Upper lobe of left lung (tissue), 4 donors: ENCODE measurements at regions not wholly inside any gene's neighbourhood (a gene's known extent, or its start where the extent isn't known, plus 50 kb on each side); places are given as distances from the start of the nearest gene placed in this dataset.
"Not testable (repeated sequence)": the region's sequence is repeated elsewhere in the genome, so short reads cannot be mapped to it uniquely, and the experiment has no call there.

Source experiments
- POLR2A ChIP-seq, 4 donors: fragments of 450-650 bp; IDR thresholded peaks; one replicate each; pipeline ENCODE4 v1.5.1; 2016 to 2017; ENCODE audit warnings: antibody characterized with exemption in 4 of 4, mild to moderate bottlenecking in 2 of 4
- TF ChIP-seq, protein P1 (sequence below), 6 experiments: fragments of 450-650 bp in 4 of 6; fragments of 200-600 bp in 2 of 6; sonication (generic) in 2 of 6; IDR thresholded peaks; one replicate each; pipeline ENCODE4 v1.5.1; 2016 to 2019; ENCODE audit warnings: antibody characterized with exemption in 6 of 6

DNA sequence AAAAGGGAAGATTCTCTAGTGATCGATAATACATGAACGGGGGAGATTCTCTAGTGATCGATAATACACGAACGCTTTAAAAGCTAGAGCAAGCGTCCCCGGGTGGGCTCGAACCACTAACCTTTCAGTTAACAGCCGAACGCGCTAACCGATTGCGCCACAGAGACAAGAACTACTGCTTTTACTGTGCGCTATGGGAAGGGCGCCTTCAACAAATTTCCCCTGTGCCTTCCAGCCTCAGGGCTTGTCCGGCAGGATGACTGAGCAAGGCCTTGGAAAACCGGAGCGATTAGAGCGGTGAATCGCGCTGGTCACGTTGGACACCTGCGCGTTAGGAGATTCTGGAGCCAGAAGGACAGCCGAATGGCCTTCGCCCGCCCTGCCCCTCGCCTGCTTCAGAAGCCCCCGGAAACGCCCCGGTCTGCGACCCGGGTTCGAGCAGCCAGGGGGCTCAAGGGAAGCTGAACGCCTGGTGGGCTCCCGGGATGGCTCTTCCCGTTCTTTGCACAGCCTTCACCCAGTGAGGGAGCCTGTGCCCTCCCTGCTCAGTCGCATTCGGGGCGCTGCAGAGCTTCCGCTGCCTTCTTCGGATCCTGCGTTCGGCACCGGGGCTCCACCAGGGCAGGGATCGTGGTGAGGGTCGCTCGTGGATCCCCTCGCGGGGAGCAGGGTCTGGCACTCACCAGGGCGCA lies 103.5 kb downstream of the NBPF11 start:
- not testable (repeated sequence) for TF ChIP-seq POLR2A (IDR thresholded peaks at IDR 0.05)
- TF ChIP-seq, protein P1, sequence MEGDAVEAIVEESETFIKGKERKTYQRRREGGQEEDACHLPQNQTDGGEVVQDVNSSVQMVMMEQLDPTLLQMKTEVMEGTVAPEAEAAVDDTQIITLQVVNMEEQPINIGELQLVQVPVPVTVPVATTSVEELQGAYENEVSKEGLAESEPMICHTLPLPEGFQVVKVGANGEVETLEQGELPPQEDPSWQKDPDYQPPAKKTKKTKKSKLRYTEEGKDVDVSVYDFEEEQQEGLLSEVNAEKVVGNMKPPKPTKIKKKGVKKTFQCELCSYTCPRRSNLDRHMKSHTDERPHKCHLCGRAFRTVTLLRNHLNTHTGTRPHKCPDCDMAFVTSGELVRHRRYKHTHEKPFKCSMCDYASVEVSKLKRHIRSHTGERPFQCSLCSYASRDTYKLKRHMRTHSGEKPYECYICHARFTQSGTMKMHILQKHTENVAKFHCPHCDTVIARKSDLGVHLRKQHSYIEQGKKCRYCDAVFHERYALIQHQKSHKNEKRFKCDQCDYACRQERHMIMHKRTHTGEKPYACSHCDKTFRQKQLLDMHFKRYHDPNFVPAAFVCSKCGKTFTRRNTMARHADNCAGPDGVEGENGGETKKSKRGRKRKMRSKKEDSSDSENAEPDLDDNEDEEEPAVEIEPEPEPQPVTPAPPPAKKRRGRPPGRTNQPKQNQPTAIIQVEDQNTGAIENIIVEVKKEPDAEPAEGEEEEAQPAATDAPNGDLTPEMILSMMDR (IDR thresholded peaks at IDR 0.05), result not testable (repeated sequence)
